Suppressor macrophage treated with lipopolysaccharide for 4 hours (primary cell): ENCODE measurements at regions not wholly inside any gene's neighbourhood (a gene's known extent, or its start where the extent isn't known, plus 50 kb on each side); places are given as distances from the start of the nearest gene placed in this dataset.
"Not testable (repeated sequence)": the region's sequence is repeated elsewhere in the genome, so short reads cannot be mapped to it uniquely, and the experiment has no call there.

ENCODE experiments used
- DNase-seq: peaks from one replicate; pipeline ENCODE4 v3.0.0-alpha.2; 2020

GRCh38 chr13:44652168-44652567, 76.0 kb upstream of the TSC22D1 start:
- no peak for DNase-seq

- DNase-seq = no peak
Observed at GRCh38 chr13:44651724-44652123, 75.6 kb upstream of the TSC22D1 start.

GRCh38 chr13:44651209-44651608, 75.1 kb upstream of the TSC22D1 start:
- peak; percentile 14 for DNase-seq

- no peak for DNase-seq
Observed at GRCh38 chr13:44649834-44650233, 73.7 kb upstream of the TSC22D1 start.

GRCh38 chr13:44649104-44649428, 72.9 kb upstream of the TSC22D1 start:
- no peak for DNase-seq

GRCh38 chr13:44648392-44649103, 72.4 kb upstream of the TSC22D1 start:
- DNase-seq = peak; percentile 59

GRCh38 chr13:44647560-44647959, 71.4 kb upstream of the TSC22D1 start:
- not testable (repeated sequence) for DNase-seq

- DNase-seq = no peak
Observed at GRCh38 chr13:44646044-44646443, 69.9 kb upstream of the TSC22D1 start.

- no peak for DNase-seq
Observed at GRCh38 chr13:44643256-44643655, 67.1 kb upstream of the TSC22D1 start.

GRCh38 chr13:44637581-44637980, 61.5 kb upstream of the TSC22D1 start:
- no peak for DNase-seq

GRCh38 chr13:44629465-44630183, 53.5 kb upstream of the TSC22D1 start:
- DNase-seq = no peak

- not testable (repeated sequence) for DNase-seq
Observed at GRCh38 chr13:44628826-44629225, 52.7 kb upstream of the TSC22D1 start.

GRCh38 chr13:44627441-44627840, 51.3 kb upstream of the TSC22D1 start:
- DNase-seq = no peak

- no peak for DNase-seq
Observed at GRCh38 chr13:44626176-44626575, 50.0 kb upstream of the TSC22D1 start.
